HG03432 (cell line): ENCODE measurements at regions not wholly inside any gene's neighbourhood (a gene's known extent, or its start where the extent isn't known, plus 50 kb on each side); places are given as distances from the start of the nearest gene placed in this dataset.

Source experiments
- ATAC-seq: cut with Tn5 transposase; IDR thresholded peaks from one replicate; pipeline ENCODE4 v1.9.1; 2021; ENCODE audit warnings: mild to moderate bottlenecking, moderate library complexity; ENCODE audit not compliant: unreplicated experiment

DNA sequence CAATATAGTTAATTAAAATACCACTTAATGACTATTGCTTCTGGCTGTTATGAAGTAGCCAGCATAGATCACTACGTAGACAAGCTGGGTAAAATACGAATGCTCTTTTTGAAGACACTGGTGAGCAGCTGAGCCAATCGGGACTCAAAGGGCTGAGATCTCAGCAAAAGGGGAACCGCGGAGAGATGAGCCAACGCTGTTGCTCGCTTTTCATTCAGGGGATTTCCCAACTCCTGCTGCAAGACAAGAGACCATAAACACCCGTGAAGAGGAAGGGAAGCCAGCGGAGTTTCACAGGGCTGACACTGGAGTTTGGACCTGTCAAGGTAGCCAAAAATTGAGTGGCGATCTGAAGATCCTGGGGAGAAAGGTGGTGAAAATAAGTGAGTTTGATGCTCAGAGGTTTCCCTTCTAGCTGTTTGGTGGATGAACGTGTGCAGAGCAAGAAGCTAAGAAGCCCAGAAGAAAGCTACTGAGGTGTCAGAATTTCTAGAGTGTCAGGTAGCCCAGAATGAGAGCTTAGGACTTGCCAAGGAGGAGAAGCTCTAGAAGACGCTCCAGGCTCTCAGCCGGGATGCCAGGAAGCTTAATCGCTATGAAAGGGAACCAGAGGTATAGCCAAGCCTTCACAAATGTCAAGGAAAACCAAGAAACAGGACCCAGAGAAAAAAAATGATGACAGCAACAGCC is 79.6 kb upstream of the RNU6ATAC start:
- no peak for ATAC-seq

DNA sequence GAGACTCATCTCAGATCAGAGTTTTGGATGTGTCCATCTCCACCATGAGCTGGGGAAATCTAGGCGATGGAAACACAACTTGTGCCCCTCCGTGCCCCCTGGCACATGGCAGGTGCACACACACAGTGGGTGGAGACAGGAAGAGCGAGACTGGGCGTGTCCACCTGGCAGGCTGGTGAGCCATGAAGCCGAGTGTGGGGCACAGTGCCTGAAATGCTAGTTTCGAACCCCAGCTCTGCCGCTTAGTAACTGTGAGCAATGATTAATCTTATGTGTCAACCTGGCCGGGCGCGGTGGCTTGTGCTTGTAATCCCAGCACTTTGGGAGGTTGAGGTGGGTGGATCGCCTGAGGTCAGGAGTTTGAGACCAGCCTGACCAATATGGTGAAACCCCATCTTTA is 80.8 kb upstream of the RNU6ATAC start:
- no peak for ATAC-seq

DNA sequence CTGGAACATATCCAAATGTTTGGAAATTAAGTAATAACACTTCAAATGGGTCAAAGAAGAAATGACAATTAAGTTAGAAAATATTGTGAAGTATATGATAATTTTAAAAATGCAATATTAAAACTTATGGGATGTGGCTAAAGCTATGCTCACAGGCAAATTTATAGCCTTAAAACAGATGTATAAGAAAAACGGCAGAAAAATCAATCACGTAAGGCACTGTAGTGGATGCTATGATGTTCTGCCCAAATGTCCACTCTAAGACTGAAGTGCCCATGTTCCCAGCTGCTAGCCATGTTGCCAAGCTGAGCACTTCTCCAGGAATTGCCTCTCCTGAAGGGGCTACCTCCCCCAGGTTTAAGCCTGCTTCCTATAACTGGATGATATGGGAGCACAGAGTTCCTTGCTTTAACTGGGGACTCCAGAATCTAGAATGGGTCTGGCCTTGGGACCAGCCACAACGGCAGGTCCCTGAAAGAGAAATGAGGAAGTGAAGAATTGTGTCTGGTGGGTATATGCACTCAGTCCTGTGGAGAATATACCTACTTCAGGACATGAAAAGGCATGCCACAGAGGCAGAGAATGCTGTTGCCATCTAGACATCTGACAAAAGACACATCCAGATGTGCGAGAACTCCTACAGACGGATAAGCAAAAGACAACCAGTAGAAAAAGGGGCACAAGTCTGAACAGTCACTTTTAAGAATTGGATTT is 78.2 kb upstream of the RXRA start:
- ATAC-seq = no peak

DNA sequence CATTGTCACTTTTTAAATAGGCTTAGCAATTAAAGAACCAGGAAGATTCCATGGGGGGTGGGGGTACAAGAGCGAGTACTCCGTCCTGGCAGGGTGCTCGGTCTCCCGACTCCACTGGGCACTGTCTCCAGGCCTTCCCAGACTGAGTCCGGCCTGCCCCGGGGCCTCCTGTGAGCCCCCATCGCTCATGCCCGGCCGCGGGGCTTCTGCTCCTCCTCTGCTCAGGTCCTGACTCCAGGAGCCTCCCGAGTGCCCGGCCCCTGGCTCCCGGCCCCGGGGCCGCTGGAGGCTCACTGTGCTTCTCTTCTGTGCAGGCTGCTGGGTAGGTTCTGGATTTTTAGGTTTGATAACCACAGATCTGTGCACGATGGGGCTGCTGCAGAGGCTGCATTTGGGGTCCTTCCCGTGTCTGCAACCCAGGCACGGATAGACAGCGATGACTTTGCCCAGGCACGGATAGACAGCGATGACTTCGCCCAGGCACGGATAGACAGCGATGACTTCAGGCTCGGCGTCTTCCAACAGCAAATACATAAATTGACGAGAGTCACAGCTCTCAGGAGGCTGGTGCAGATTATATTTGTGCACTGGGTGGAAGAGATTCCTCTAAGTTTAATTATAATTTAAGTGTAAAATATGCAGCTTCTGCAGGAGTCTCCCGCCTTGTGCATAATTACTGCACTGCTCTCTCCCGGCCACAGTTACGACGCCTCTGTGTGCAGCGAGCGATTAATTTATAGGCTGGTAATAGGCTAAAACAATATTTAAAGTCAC is 74.8 kb upstream of the RXRA start:
- no peak for ATAC-seq

DNA sequence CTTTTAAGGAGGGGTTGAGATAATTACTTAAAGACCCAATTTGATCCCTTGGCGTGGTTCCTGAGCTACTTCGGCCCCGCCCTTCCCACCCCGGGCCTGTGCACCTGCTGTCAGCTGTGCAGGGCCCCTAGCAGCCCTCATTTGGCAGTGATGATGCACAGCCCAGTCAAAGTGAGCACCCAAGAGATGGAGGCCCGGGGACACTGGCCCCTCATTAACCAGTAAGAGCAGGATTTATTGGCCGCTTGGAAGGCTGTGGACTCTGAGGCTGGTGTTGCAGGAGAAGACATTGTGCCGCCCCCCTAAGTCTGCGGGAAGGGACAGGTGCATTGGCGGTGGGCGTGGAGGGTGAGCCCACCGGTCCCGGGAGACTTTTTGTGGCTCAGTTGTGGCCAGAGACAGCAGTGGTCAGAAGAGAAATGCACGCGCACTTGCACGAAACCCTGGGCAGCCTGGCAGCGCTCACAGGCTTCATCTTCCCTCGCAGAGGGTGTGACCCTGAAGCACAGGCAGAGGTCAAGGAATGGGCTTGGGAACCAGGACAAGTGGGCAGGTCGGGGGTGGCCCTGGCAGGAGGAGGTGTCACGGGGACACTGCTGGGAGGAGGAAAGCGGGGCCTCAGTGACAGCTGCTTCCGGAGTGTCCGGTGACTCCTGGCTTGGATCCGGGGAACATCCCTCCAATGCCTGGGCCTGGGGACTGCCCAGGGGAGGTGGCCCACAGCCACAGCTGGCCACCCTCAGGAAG is 74.0 kb upstream of the RXRA start:
- no peak for ATAC-seq

DNA sequence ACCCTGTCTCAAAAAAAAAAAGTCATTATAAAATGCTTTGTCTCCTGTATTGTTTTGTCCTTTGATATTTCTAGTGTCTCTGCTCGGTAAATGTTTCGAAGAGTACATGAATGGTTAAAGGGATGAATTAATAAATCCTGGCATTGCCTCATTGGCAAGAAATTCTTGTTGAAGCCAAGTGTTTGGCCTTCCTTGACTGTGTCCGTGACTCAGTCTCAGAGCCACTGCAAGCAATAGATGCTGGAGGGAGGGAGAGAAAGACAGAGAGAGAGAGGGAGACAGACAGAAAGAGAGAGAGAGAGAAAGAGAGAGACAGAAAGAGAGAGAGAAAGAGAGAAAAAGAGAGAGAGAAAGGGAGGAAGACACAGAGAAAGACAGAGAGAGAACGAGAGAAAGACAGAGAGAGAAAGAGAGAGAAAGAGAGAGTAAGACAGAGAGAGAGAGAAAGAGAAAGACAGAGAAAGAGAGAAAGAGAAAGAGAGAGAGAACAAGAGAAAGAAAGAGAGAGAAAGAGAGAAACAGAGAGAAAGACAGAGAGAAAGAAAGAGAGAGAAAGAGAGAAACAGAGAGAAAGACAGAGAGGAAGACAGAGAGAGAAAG is 72.5 kb upstream of the RXRA start:
- ATAC-seq = no peak

DNA sequence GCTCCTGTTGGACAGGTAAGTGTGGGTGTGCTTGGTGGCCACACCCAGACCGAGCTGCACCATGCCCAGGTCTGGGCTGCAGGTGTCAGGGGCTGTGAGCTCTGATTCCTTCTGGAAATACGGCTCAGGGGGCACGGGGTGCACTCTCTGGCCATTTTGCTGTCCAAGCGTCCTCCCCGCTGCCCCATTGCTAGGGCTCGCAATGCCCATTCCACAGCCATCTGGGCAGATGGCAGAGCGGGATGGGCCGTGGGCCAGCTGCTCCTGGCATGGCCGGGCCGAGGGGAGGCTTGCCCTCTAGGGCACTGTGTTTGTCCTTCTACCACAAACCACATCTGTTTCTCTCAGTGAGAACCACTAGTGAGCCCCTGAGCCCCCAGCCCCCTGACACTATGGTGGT is 67.9 kb upstream of the RXRA start:
- ATAC-seq = no peak

DNA sequence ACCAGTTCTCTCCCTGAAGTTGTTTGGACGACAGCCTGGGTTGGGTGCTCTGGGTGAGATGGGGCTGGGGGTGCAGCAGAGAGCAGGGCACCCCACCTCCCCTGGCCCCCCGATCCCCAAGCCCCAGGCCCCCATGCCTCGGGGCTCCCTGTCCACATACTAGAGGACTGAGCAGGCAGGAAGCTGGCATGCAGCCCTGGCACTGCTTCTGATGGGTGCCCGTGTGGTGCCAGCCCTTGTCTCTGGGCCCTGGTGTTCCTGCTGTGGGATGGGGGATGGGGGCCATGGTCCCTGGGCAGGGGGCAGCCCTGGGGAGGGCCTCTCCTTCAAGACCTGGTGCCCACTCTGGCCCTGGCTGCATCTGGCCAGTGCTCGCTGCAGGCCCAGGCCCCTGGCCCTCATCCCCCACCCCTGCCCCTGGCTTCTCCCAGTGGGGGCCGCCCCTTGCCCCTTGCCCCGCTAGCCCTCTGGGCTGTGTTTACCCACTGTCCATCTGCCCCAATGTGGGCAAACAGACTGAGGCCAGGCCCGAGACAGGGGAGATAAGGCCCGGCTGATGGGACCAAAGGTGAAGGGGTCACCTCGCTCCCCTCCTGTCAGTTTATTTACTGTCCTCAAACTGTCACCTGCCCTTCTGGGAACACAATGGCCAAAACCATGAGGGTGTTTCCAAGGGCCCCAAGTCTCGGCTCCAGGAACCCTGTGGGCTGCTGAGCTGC is 67.3 kb upstream of the RXRA start:
- no peak for ATAC-seq

DNA sequence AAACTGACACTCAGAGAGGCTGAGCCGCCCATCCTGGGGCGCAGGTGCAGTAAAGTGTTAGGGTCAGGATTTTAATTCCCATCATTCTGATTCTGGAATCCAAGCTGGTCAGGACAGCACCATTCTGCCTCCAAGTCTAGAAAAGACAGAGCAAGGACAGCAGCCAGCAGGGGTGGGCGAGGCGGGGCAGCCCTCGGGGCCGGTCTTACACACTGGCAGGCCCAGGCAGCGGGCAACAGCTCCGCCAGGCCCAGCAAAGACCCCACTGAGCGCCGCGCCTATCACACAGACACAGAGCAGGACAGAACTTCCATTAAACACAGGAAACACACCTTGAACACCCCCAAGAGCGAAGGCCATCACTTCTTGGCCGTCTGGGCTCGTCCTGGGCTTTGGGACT is 66.5 kb upstream of the RXRA start:
- ATAC-seq = no peak

DNA sequence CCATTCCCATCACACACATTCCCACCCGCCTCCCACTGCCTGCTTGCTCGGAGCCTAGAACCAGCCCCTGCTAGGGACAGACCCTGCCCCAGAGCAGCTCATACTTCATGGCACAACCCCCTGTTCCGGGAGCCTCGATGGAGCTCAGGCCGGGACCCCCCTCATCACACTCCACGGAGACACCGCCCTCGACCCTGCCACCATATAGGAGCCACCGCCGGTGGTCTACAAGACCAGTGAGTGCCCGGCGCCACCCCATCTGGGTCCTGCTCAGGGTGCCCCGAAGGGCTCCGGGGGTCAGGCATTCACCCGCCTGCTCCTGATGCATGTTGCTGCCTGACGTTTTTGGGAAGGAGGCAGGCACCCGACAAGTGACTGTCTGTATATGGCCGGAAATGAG is 65.5 kb upstream of the RXRA start:
- ATAC-seq = no peak

DNA sequence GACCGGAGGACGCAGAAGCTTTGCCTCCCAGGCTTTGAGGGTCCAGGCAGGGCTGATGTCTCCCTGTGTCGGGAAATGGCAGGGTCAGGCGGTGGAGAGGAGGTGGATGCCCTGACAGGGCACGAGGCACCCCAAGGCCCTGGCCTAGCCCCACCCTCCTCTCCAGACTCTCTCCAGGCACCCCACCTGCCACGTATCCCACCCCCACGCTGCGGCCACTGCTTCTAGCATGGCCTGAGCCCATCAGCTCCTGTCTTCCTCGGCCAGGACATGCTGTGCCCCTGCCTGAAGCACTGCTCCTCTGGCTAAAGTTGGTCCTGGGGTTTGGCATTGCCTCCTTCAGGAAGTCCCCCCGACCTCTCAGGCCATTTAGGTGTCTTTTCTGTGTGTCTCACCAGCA is 64.2 kb upstream of the RXRA start:
- ATAC-seq = no peak

DNA sequence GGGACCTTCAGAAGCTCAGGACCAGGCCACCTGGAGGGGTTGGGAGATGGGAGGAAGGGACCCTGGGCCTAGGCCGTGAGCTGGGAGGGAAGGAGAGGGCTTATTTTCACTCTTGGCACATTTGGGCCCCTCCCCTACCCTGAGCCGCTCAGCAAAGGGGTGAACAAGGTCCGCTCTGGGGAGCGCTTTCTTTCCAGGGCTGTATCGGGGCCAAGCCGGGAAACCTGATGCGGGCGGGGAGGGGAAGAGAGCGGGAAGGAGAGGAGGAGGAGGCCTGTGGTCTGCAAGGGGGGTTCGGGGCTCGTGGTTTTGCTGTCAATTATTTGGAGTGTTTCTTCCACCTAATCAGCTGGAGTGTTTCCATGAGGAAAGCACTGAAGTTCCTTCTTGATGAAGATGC is 62.7 kb upstream of the RXRA start:
- ATAC-seq = no peak

DNA sequence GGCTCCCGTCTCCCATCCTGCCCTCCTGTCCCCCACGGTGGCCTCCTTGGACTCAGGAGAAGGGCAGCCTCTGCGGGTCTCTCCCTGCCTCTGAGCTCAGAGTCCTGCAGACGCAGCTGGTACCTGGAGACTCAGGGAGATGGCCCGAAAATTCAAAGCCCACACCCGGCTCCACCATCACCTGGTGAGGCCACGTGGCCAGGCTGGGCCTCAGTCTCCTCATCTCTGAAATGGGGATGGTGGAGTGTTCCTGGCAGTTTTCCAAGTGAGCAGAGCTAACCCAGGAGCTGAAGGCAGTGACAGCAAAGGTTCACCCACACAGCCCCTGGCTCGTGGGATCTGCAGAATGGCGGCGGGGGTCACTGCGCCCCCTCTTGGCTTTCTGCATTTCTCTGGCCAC is 62.1 kb upstream of the RXRA start:
- no peak for ATAC-seq

DNA sequence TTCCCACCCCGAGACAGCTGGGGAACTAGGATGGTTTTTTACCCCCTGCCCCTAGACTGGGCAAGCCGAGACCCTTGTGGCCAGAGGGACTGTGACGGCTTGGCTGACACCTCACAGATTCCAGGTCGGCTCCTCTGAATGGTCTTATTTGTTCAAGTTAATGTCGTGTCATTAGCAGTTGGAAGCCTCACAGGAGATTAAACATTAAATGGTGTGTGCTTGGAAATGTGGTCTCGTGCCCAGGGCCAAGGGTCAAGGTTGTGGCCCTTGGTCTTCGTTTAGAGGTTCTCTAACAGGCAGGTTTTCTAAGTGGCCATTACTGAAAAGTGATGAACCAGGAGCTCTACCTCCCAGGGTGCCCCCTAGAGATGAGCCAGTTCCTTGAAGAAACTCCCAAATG is 61.2 kb upstream of the RXRA start:
- ATAC-seq = no peak

DNA sequence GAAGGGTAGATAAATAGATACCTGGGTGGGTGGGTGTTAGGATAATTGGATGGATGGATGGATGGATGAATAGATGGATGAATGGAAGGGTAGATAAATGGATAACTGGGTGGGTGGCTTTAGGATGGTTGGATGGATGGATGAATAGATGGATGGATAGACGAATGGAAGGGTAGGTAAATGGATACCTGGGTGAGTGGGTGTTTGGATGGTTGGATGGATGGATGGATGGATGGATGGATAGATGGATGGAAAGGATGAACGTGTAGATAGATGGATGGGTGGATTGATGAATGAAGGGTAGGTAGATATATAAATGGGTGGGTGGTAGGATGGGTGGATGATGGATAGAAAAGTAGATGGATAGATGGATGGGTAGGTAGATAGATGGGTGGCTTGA is 59.8 kb upstream of the RXRA start:
- ATAC-seq = no peak

DNA sequence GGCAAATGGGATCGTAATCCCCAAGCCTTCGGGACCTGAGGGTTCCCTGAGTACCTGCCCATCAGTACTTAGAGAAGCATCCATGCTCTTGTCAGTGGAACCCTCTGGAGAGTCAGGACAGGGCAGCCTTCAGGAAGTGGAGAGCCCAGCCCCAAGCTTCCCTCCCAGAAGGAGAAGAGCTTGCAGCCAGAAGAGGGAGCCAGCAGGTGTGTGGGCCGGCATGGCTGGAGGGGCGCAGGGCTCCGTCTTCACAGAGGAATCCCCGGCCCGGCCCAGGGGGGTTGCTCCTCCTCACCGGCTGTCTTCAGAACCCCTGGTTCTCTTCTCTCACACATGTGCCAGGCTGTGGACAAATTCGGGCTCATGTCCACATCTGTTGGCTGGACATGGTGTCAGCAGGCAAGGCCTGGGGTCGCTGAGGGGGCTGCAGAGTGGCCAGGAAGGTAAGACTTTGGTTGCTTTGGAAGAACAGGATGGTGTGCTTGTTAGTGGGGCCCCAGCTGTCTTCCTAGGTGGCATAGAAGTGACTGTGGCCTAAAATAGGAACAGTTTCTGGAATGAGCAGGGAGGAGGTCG is 58.9 kb upstream of the RXRA start:
- ATAC-seq = no peak

DNA sequence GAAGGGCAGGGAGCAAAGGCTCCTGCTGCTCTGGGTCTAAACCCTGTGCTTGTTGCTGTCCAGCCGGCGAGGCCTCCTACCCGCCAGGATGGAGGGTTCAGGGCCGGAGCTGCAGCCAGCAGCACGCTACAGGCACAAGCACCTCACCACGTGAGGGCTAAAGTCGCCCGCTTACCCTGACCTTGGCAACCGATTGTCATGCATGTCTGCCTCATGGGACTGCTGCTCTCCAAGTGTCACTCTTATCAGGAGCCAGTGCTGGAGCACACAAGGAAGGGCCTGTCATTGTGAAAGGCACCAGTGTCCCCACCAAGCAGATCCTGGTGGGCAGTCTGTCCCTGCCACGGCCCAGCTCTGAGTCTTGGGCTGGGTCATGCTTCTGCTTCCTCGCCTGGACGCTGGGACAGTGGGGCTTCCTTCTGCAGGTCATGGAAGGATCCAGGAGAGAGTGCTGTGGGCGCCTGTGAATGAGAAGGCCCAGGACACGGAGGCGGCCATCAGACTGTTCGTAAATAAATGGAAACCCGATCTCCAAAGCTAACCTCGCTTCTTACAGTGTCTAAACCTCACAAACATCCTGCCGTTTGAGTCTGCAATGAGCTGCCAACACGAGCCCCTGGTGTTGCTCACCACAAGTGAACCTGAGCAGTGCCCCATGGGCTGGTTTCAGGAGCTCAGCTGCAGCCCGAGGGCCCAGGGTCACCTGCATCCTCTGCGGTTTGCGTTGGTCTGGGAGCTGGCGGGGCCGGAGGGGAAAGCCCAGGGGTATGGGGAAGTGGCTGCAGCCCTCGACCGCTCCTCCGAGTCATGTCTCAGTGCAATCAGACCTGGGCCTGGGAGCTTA is 58.2 kb upstream of the RXRA start:
- ATAC-seq = peak; percentile 81

DNA sequence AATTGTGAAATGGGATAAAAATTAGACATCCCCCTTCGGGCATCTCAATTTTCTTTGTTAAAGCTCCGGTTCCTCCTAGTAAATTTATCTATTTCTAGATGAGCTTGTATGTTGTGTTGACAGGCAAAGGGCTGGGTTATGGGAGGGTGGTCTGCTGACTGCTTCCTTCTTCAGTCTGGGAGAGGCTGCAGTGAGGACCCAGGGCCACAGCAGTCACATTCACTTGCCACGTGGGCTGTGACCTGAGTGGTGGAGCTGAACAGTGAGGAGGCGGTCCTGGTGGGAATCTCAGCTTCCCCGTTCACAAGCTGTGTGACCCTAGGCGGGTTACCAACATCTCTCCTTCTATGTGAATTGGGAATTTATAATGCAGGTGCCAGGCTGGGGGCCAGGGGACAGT is 57.5 kb upstream of the RXRA start:
- no peak for ATAC-seq
